Right hindlimb (tissue), 1 donor: ENCODE measurements at regions not wholly inside any gene's neighbourhood (a gene's known extent, or its start where the extent isn't known, plus 50 kb on each side); places are given as distances from the start of the nearest gene placed in this dataset.

Experiments
- DNase-seq: peaks from one replicate; pipeline ENCODE4 v3.0.0-alpha.2; 2018

DNA sequence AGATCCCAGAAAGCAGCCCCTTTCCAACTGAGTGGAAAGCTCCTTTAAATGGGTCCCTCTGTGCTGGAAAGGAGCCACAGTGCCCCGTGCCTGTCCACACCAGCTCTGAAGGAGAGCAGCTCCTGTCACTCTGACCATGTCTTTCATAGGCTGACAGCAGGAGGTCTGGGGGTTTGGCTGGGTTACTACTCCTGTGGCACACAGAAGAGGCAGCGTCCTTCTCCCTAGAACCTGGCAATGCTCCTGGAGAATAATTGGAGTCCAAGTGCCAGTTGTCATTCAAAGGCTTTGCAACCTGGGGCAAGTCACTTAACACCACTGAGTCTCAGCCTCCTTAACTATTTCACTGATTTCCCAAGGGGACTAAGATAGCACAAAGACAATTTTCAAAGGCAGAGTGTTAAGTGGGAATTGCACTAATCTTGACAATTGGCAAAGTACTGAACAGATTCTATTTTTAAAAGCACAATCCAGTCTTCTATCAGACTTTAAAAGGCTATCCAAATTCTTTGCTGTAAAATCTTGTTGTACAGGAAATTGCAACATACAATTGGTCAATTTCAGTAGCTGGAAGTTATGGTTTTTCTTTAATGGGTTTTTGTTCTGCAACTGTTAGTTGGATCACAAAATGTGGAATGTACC is 457.2 kb downstream of the KIF16B start:
- no peak for DNase-seq

DNA sequence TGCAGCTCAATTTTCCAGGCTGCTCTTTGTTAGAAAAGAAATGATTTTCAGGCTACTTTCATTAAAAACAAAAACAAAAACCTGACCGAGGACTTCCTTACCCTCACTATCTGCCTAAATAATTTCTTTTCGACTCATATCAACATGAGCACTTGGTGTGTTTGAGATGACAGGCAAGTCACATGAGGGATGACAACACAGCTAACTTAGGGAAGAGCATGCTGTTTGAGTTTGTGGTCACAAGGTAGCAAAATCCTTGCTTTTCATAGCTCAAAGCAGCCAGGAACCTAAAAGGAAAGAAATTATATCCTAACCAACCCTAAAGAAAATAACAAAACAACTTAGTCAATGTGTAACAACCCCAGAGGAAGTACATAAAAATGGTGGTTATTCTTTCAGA is 459.5 kb downstream of the KIF16B start:
- DNase-seq, result no peak

DNA sequence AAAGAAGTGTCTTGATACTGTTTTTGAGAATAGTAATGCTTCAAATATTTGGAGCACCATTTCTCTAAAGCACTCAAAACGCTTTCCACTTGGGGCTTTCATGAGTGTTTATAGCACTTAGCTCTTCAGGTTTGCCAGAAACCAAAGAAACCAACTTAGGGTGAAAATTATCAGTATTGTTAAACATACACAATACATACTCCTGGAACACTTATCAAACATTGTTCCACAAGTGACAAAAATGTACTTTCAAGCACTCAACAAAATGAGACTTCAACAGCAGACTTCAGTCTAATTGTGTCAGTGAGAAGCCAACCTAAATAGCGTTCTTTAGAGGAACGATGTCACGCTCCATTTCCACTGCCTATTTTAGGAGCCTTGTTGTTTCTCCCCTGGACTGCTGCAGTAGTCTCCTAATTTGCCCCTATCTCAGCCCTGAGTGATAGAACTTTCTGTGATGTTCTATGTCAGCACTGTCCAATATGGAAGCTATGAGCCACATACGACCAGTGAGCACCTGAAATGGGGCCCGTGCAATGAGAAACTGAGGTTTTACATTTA is 461.3 kb downstream of the KIF16B start:
- DNase-seq, result no peak

DNA sequence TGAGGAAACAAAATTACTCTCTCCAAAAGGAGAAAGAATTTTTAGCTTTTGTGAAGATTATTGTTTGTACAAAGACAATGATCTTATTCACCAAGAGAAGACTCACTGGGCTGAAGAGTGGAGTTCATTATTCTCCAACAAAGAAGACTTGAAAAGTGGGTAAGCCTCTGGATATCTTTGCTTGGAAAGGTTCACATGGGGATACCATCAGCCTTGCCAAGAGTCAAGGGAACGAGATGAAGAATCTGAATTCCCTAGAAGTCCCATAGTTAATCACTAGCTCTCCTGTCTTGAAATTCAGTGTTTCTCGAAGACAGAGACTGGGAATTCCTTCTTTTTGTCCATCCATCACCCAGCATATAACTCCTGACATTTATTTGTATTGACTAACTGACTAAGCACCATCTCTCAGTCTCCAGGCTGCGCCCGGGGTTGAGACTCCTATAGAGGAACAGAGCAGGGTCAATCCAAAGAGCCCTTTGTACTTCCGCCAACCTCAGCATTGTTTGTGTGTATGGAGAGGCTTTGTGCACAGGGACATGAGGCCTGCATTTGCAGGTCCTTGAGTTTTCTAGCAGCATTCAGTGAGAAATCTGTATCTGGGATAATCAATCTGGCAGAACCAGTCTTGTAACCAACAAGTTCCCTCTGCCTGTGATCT is 461.9 kb downstream of the KIF16B start:
- DNase-seq, result no peak

DNA sequence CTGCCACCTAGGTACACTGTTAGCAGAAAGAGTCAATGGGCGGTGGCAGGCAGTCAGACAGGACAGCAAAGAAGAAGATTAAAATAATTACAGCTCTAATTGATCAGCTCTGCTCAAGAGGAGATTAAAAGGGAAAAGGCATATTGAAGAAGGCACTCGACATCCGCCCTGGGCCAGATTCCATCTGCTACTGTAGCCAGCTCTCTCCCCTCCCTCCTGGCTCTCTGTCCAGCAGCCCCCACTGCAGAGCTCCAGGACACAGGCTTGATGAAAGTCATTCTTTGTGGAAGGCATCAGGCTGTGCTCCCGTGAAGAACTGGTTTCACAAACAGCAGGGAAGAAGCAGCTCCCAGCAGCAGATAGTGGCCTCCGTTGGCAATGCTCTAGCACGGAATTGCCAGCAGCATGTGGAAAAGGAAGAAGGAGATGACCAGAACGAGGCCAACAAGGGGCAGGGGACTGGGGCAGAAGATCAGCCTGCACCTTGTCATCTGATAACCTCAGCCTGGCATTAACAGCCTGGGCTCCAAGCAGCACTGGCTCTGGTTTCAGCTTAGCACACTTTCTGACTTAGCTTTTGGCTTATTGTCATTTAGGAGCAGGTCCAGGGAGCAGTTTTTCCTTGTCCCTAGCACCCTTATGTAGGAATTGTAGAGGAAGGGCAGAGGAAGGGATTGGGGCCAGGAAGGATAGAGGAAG is 465.9 kb downstream of the KIF16B start:
- DNase-seq, result no peak

DNA sequence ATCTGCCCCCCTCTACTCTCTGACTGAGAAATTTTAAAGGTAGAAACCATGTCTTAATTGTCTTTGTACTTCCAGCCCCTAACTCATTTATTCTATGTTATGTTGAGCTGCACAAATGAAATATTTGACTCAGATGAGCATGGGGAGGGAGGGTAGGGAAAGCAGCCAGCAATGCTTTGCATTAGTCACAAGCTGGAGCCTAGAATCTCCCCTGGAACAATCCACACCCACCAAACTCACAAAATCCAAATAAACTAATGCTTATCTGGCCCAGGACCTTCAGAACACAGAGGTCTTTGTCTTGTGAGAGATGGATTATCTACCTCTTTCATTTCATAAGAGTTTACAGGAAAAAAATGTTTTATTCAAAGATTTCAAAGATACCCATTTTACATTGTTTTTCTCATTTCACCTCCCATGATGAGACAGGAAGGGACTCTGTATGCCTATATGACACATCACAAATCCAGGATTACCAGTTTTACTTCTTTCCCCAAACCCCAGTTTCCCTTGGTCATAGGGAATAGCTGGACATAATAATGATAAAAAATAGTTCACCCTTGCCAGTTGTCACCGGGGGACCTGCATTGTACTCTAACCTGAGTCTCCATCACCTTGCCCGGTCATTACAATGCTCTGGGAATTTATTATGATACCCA is 466.9 kb downstream of the KIF16B start:
- DNase-seq, result no peak

DNA sequence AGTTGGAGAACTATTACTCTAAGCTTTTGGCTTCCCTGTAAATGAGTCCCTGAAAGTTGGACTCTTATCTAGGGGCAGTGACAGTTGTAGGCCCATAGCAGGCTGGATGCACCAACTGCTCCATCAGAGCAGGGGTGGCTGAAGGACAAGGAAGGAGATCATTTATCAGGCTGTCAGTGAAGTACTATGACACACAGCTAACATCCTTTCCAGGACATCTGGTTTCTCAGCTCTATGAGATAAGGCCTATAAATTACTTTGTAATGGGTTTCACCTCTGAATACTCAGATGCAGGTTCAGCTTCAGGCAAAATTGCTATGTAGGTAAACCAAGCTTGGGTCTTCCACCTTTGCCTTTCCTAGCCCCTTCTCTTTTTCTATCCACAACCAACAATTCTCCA is 468.5 kb downstream of the KIF16B start:
- DNase-seq, result no peak
